Stimulated activated CD4-positive, alpha-beta T cell treated with anti-CD3 and anti-CD28 coated beads, TNF-alpha, amount 100 ng/mL, for 1 hour (primary cell): ENCODE measurements at regions not wholly inside any gene's neighbourhood (a gene's known extent, or its start where the extent isn't known, plus 50 kb on each side); places are given as distances from the start of the nearest gene placed in this dataset.
A peak's percentile ranks its signal among the peaks of the same experiment; 100 is the strongest.

Experiments used
- DNase-seq, 3 donors: peaks; one replicate each; pipeline ENCODE4 v3.0.0-alpha.2; 2020; ENCODE audit warnings: low read depth in 3 of 3, low spot score in 1 of 3

- no peak for DNase-seq
Measured at GRCh38 chr13:108156749-108157148, 58.6 kb downstream of the LIG4 start.

GRCh38 chr13:108155185-108156106, 59.9 kb downstream of the LIG4 start:
- peak in 2 of 3 donors; percentile 15 to 41 for DNase-seq

GRCh38 chr13:108154421-108154858, 60.9 kb downstream of the LIG4 start:
- DNase-seq = no peak

GRCh38 chr13:108146642-108147041, 68.7 kb downstream of the LIG4 start:
- DNase-seq = no peak

DNA sequence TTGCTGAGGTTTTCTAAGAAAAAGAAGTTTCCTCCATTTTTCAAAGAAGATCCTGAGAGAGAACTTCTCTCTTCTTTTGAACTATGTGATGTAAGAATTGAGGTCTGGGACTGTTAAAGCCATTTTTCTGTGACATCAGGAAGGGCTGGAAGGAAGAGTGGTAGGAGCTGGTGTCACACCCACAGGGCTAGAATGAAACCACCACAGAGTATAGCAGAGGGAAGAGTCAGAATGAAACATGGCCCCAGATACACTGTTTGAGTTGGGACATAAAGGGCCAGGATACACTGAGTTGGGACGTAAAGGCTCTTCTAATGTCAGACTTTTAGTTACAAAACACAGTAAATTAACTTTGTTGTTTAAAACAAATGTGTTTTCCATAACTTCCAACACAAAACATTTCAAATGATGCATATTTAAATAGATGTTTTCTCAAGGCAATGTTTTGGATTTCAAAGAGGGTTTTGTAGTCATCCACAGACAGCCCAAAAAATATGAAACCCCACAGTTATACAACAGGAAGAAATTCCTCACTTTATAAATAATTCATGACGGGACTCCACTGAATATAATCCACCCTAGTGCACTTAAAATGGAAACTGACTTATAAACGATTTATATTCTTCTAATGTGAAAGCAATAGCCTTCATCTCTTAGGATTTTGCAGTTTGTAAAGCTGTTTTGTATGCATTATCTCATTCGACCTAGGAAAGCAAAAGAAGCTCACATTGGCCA, 72.5 kb downstream of the LIG4 start:
- DNase-seq = no peak

- no peak for DNase-seq
Measured at GRCh38 chr13:108137176-108137575, 78.2 kb downstream of the LIG4 start.

DNA sequence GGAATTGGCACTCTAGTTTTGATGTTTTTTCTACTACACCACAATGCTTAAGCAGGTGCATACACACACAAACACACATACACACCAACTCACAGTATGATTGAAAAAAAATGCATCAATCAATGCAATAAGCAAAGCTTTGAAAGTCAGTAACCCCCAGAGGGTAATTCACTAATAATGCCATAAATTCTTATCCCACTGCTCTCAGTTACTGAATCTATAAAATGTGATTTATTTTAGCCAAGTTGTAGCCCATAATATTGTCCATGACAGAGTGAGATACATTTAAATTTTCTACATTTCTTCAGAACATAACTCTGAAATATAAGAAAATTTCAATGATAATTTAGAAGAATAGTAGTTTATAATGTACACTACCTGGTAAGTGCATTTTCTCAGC, 87.9 kb downstream of the LIG4 start:
- DNase-seq = no peak

GRCh38 chr13:108126056-108126455, 89.3 kb downstream of the LIG4 start:
- no peak for DNase-seq

- no peak for DNase-seq
Measured at GRCh38 chr13:108121406-108121805, 93.9 kb downstream of the LIG4 start.

DNA sequence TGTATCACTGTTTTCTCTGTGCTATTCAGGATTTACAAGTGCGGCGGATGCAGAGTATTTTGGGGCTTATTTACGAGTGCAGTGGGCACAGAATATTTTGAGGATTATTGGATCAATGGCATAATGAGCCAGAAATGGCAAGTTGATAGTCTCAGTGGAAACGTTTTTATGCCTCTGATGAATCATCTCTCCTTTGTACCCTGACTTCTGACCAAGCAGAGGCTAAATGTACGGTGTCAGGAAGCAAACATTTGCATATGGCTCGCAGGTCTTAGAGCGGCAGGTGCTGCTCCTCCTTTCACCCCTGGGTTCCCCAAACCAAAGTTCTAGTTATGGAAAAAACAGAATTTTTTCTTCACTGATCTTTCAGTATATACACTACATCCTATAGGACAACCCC, 94.5 kb downstream of the LIG4 start:
- DNase-seq = no peak

DNA sequence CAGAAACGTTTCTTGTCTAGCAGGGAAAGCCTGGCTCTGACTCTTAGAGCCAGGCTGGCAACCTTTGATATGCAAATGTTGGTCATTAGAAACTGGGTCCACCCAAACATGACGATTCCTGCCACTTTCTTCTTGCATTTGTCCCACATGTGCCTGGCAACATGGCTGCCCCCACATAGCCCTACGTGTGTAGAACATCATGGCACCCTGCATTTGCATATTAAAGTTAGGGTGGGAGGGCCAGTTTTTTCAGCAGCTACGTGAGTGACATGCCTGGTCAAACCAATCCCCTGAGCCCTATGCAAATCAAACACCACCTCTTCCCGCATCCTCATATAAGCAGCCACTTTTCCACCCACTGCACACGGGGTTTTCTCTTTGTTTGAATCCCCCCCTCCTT, 95.0 kb downstream of the LIG4 start:
- no peak for DNase-seq

DNA sequence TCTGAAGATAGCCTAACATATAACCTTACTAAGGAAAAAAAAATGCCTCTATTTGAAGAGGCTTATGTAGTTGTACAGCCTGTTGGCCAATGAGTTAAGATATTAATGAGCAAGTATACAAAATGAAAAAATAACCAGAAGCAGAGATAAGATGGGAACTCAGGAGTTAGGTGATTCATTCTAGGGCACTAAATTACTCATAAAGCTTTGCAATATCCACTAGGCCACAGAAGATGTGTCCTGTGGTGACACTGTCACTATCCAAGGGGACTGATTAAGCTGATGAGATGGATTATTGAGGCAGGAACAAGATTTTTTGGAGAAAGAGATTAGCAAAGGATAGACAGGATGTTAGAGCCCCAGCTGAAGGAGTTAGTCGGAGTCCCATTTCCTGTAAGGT, 99.6 kb downstream of the LIG4 start:
- no peak for DNase-seq

GRCh38 chr13:108113407-108113806, 101.9 kb downstream of the LIG4 start:
- DNase-seq = no peak

DNA sequence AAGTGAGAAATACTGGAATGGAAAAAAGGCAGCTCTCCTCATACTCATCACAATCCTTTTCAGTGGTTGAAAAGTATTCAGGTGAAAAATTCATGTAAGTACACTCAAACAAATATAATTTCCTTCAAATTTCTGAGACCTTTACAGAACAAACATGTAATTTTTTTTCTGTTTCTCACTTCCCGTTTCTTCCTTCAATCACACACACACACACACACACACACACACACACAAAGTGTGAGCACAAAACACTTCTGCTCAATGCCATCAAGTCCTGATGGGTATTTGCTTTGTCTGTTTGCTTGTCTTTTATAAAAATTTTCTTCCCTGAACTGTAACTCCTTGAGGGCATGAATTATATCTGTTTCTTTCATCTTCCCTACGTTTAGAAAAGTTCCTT, 110.6 kb downstream of the LIG4 start:
- no peak for DNase-seq

- DNase-seq = no peak
Measured at GRCh38 chr13:108102771-108103170, 112.6 kb downstream of the LIG4 start.

DNA sequence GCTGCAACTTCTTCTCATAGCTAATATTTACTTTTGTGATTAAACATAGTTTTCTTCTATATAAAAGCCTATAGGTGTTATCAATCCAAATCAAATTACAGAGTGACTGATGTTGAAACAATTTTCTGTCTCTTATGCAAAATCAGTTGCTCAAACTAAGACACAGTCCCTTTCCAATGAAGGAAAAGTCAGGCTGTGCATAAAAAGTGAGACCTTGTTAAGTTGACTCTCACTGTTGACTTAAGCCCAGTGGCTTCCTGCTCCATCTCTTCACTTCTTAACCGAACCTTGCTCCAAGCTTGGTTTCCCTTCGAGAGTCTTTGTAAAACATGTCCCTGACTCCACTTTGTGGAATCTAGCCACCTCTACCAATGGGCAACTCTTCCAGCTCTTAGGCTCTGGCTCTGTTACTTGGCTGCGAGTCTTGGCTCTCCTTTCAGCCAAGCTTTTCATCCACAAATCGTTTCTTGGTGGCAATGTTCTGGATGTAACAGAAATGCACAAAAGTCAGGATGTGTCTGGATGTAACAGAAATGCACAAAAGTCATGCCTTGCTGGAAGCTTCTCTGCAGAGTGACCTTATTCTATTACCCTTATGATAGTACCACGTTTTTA, 118.9 kb downstream of the LIG4 start:
- DNase-seq = no peak

DNA sequence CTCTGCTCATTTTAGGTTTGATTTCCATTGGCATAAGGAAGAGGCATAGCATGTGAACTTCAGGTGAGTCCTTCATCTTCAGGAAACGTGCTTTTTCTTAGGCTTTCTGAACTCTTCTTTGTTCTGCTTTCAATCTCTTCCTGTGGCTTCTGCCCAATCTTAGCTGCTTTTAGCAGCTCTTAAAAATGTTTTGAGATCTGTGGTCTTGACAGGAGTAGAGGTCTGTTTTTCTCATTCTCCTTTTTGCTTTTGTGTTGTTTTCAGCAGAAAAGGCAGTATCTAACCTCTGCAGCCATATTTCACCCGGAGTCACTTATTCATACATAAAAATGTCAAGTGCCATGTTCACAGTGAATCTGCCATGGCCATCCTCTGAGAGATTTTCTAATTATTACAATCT, 120.3 kb downstream of the LIG4 start:
- no peak for DNase-seq

DNA sequence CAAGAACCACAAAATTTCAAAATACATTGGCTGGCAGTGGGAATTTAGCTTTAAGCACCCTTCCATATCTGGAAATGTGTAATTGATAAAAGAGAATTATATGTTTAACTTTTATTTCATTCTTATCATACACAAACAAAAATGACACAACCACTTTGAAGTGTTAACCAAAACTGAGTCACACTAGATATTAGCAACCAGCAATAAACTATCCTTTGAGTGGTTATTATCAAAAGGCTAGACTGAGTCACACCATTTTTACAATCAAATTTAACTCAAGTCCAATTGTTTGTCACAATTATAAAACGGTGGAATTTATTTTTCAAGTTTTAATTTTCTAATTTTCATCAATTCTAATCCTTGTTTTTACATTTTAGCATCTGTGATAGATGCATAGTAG, 121.7 kb downstream of the LIG4 start:
- DNase-seq = no peak

GRCh38 chr13:108087810-108088209, 127.5 kb downstream of the LIG4 start:
- DNase-seq = no peak

GRCh38 chr13:108086678-108087077, 128.7 kb downstream of the LIG4 start:
- no peak for DNase-seq

DNA sequence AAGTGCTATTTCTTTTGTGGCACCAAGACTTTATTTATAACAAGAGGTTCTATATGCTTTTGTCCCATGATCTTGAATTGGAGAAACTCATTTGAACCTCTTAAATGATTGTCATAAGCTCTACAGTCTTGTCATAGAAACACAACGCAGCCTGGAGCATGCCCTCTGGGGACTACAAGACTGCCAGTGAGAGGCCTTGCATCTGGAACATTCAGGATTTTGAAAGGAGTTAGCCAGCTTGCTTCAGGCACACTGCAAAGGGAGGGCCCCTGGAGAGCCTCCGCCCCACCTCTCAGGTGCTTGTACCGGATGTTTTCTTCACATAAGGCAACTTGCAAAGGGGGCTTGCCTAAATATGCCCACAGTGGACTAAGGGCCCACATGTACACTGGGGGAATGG, 130.5 kb downstream of the LIG4 start:
- DNase-seq = no peak

DNA sequence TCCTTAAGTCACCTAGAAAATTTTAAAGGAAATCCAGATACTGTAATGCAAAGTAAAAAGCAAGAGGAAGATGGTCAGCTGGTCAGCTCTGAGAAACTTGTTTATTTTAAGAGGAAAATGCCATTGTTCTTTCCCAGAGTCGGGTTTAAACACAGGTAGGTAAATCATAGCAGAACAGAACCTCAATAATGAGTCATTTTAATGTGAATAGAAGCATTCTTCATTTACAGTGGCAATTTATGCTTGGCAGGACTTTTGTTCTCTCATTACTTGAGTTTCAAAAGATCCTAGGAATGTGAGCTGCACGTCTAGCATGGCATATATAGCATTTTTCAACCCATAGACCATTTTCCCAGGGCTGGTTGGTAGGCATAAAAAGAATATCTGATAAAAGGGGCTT, 132.3 kb downstream of the LIG4 start:
- no peak for DNase-seq
